Activated CD8-positive, alpha-beta T cell treated with anti-CD3 and anti-CD28 coated beads, Interleukin-2, amount 10 ng/mL, durations not matched to agents 7 days and 5 days (primary cell): ENCODE measurements at regions not wholly inside any gene's neighbourhood (a gene's known extent, or its start where the extent isn't known, plus 50 kb on each side); places are given as distances from the start of the nearest gene placed in this dataset.
"Not testable (repeated sequence)": the region's sequence is repeated elsewhere in the genome, so short reads cannot be mapped to it uniquely, and the experiment has no call there.

ENCODE experiments used
- ATAC-seq: fragments of 150-1000 bp; cut with Tn5 transposase; one replicate; pipeline ENCODE4 v1.10.0; 2021; ENCODE audit warnings: moderate library complexity
- CTCF ChIA-PET: fragments of 350-600 bp; sonication (Branson Sonifier 250); formaldehyde crosslinking; loops from one replicate; lab custom pipeline; 2021; ENCODE audit warnings: antibody characterized with exemption; lab: Charles Lee
- POLR2A ChIA-PET: fragments of 350-600 bp; sonication (Branson Sonifier 250); formaldehyde crosslinking; loops from one replicate; lab custom pipeline; 2021; ENCODE audit warnings: antibody characterized with exemption; lab: Charles Lee
- DNase-seq: peaks from one replicate; pipeline ENCODE4 v3.0.0-alpha.2; 2020
- H3K27ac Mint-ChIP-seq: one replicate; pipeline ENCODE4 v1.8.0; 2021; ENCODE audit warnings: mild to moderate bottlenecking, mixed read lengths
- H3K27me3 Mint-ChIP-seq: one replicate; pipeline ENCODE4 v1.8.0; 2021; ENCODE audit warnings: low read depth, mixed read lengths
- H3K36me3 Mint-ChIP-seq: one replicate; pipeline ENCODE4 v1.8.0; 2021; ENCODE audit warnings: low read depth, mixed read lengths
- H3K4me1 Mint-ChIP-seq: one replicate; pipeline ENCODE4 v1.8.0; 2021; ENCODE audit warnings: low read depth, mixed read lengths
- H3K4me3 Mint-ChIP-seq: one replicate; pipeline ENCODE4 v1.8.0; 2021; ENCODE audit warnings: mild to moderate bottlenecking, mixed read lengths
- H3K9me3 Mint-ChIP-seq: one replicate; pipeline ENCODE4 v1.8.0; 2022; ENCODE audit warnings: mixed read lengths; ENCODE audit not compliant: insufficient read depth

DNA sequence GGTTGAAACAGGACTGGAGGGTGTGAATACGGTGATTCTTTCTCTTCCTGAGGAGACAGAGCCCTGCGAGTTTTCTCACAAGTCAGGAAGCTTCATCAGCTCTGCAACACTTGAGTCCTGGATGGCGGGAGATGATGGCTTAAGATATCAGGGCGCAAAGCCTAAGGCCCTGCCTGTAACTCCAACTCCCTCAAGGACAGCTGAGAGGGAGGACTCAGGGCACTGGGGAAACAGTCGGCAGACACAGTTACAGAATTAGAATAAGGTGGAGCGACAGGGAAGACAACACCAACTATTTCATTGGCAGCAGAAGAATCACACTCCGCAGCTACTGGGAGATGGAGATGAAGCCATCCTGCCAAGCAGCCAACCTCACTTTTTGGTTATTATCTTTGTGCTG lies 109.6 kb downstream of the NBPF8 start:
- H3K36me3 Mint-ChIP-seq, H3K27ac Mint-ChIP-seq, H3K27me3 Mint-ChIP-seq, DNase-seq, POLR2A ChIA-PET, ATAC-seq, H3K9me3 Mint-ChIP-seq, H3K4me1 Mint-ChIP-seq, CTCF ChIA-PET, H3K4me3 Mint-ChIP-seq: not testable (repeated sequence)

DNA sequence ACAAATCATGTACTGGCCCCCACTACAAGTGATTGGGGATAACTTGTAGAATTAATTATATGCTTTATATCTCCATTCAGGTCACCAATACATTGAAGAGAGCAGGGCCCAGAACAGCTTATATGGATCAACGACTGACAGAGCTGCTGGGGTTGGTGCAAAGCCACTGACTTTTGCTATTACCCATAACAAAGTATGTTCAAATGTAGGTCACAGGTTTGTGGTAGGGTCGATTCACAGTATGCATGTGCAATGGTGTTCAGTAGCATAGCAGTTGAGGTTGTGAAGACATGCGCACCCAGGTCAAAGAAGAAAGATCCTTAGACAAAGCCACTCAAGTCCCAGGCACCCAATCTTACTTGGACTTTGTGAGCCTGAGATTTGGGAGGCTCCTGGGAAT lies 110.6 kb downstream of the NBPF8 start:
- H3K27me3 Mint-ChIP-seq, CTCF ChIA-PET, H3K27ac Mint-ChIP-seq, H3K36me3 Mint-ChIP-seq, H3K4me1 Mint-ChIP-seq, DNase-seq, H3K9me3 Mint-ChIP-seq, POLR2A ChIA-PET, H3K4me3 Mint-ChIP-seq: not testable (repeated sequence)
- ATAC-seq, result peak; percentile 39

DNA sequence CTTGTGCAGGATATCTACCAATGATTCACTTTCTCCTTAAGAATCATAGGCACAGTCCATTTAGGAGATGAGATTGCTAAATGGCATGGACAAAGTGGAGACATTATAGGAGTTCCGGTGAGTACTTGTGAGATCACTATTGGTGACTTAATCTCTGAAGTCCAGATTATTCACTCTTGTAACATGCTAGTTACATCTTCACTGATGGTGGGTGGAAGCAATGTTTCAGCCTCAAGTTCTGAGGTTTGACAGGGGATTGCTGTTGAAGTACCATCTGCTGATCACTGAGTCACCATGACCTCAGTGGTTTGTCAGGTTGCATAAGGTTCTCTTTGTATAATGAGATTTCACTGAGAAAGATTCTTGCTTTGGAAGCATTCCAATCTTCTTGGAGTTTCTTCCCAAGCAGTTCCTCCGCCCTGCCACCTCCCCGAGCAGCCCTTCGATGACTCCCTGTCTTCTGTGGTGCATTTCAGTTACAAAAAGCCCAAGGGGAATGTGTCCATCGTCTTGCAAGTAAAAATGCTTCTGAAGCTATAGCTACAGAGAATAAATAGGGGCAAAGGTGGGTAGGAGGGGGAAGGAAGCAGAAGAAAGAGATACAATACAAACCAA lies 114.7 kb downstream of the NBPF8 start:
- POLR2A ChIA-PET, H3K27ac Mint-ChIP-seq, H3K27me3 Mint-ChIP-seq, CTCF ChIA-PET, H3K9me3 Mint-ChIP-seq, H3K4me3 Mint-ChIP-seq, DNase-seq, H3K36me3 Mint-ChIP-seq, ATAC-seq: not testable (repeated sequence)
- H3K4me1 Mint-ChIP-seq, result peaks cover 16% of the 10 kb centered on the region

DNA sequence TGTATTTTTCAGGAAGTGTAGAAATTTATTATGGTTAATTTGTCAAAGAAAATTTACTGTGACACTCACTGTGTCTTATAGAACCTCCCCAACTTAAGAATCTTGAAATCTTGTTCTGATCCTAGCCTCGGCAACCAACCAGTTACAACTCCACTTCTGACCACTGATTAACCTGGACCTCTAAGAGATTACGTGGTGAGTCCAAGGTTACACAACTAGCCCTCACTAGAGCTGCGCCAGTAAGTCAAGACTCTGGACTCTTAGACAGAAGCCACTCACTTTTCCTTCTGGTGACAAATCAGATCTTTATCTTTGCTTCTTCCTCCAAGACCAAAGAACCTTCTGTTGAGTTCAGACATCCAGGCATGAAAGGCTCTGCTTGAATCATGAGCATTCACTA lies 116.6 kb downstream of the NBPF8 start:
- H3K36me3 Mint-ChIP-seq, H3K9me3 Mint-ChIP-seq, H3K4me3 Mint-ChIP-seq, DNase-seq, POLR2A ChIA-PET, ATAC-seq, H3K27me3 Mint-ChIP-seq, CTCF ChIA-PET, H3K27ac Mint-ChIP-seq: not testable (repeated sequence)
- H3K4me1 Mint-ChIP-seq, result peaks cover 22% of the 10 kb centered on the region

DNA sequence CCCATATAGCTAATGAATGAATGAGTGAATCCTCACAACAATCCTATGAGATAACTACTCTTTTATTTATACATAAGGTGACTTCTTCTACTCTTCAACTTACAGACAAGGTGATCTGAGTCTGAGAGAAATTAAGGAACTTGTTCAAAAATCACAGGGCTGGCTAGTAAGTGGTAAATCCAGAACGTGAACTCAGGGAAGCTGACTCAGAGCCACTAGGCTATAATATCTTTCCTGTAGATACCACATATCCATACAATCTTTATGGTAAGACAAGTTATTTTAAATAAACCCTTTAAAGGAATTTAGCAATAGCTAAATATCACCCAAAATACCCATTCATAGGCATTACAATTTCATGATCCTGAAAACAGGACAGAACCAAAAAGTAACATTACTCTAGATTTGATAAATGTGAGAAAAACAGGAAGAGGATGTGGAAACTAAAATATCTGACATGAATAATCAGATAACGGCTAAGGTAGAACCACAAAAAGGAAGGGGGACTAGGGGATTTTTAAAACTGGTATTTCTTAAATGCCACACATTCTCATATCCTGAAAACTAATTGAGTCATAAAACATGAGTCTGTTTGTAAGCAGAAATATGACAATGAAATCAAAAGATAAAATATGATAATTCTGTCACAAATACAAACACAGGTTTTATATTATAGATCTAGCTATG lies 119.7 kb downstream of the NBPF8 start:
- H3K36me3 Mint-ChIP-seq, POLR2A ChIA-PET, H3K9me3 Mint-ChIP-seq, H3K27me3 Mint-ChIP-seq, DNase-seq, CTCF ChIA-PET: not testable (repeated sequence)
- peak; percentile 78 for ATAC-seq
- Mint-ChIP-seq H3K4me3 (peak overlapping the region; percentile 73), H3K4me1 (peaks cover 24% of the 10 kb centered on the region), H3K27ac (peak overlapping the region; percentile 97)

DNA sequence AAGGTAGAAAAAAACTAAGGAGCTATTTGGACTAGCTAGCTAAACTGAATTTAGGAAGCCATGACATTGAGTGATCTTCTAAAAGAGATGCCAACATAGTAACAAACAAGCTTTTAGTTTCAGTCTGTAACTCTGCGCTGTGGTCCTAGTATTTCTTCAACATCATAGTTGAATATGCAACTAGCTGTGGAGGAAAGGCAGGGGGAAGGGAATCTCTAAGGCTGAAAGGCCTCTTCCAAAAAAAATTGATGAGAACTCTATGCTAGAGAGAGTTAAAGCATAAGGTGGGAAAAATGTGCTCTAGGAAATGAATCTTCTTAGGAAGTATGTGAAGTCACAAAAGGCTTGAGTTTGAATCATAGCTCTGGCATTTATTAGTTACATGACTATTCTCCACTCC lies 120.2 kb downstream of the NBPF8 start:
- CTCF ChIA-PET, H3K36me3 Mint-ChIP-seq, DNase-seq, POLR2A ChIA-PET, H3K27me3 Mint-ChIP-seq, H3K9me3 Mint-ChIP-seq: not testable (repeated sequence)
- Mint-ChIP-seq H3K4me1 (peaks cover 24% of the 10 kb centered on the region), H3K27ac (peak overlapping the region; percentile 97), H3K4me3 (peak overlapping the region; percentile 73)
- ATAC-seq, result peak; percentile 77

DNA sequence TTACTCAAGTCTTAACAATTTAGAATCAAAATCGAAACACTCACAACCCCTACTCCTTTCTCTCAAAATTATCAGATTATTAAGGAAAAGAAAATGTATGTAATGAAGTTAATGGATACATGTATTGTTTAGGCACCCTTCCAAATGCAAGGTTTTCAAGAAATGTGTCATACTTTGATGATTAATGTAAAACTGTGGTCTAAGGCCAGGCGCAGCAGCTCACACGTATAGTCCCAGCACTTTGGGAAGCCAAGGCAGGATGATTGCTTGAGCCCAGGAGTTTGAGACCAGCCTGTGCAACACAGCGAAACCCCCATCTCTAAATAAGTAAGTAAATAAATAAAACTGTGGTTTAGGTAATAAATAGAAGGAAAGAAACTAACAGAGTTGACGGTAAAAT lies 126.6 kb downstream of the NBPF8 start:
- H3K9me3 Mint-ChIP-seq, H3K4me3 Mint-ChIP-seq, H3K36me3 Mint-ChIP-seq, DNase-seq, ATAC-seq, H3K27me3 Mint-ChIP-seq, H3K27ac Mint-ChIP-seq, CTCF ChIA-PET, POLR2A ChIA-PET, H3K4me1 Mint-ChIP-seq: not testable (repeated sequence)

DNA sequence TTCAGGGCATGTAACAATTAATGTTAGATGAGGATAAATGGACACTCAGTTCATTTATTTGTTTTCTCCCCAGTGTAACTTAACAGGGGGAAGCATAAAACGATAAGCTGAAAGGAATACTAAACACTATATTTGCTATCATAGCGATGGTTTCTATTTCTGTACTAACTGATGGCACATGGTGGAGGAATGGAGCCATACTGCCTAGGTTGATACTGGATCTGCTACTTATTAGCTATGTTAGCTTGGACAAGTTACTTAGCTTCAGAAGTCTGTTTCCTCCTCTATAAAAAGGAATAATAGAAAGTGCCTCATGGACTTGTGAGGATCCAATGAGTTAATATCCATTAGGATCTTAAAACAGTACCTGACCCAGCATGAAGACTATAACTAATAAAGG lies 127.5 kb downstream of the NBPF8 start:
- H3K36me3 Mint-ChIP-seq, CTCF ChIA-PET, POLR2A ChIA-PET, ATAC-seq, H3K4me1 Mint-ChIP-seq, H3K9me3 Mint-ChIP-seq, H3K27ac Mint-ChIP-seq, H3K27me3 Mint-ChIP-seq, H3K4me3 Mint-ChIP-seq, DNase-seq: not testable (repeated sequence)

DNA sequence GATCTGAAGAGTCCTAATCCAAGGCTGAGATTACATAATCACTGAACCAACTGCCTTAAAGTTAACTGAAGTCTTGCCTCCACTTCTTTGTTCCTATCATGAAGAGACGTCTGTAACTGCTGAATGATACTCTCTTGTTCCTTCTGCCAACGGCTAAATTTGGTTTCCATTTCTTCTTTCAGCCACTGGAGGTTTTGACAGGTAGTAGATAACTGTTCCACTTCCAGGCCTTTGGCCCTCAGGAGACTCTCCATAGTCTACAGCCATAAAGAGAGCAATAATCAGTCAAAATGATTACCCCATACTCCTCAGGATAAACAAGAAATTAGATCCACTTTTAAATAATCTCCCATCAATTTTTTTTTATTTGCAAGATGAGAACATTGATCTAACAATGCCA lies 128.1 kb downstream of the NBPF8 start:
- H3K36me3 Mint-ChIP-seq, H3K27me3 Mint-ChIP-seq, H3K27ac Mint-ChIP-seq, ATAC-seq, CTCF ChIA-PET, H3K4me3 Mint-ChIP-seq, DNase-seq, POLR2A ChIA-PET, H3K9me3 Mint-ChIP-seq, H3K4me1 Mint-ChIP-seq: not testable (repeated sequence)

DNA sequence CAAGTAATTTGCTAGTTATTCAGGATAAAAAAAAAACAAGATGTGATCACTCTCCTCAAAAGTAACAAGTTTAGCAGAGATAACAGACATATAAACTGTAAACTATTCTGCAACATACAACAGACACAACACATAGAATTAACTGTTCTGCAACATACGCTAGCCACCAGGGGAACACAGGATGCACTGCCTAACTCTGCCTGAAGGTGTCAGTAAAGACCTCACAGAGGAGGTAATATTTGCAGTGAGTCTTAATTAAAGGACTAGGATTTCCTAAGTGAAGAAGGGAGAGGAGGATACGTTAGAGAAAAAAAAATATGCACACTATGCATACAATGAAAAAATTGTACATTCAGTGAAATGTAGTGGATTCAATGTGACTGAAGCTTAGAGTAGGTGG lies 129.6 kb downstream of the NBPF8 start:
- H3K9me3 Mint-ChIP-seq, POLR2A ChIA-PET, H3K4me1 Mint-ChIP-seq, H3K27me3 Mint-ChIP-seq, H3K36me3 Mint-ChIP-seq, H3K4me3 Mint-ChIP-seq, CTCF ChIA-PET, H3K27ac Mint-ChIP-seq: not testable (repeated sequence)
- ATAC-seq, result peak; percentile 99
- peak; percentile 91 for DNase-seq

DNA sequence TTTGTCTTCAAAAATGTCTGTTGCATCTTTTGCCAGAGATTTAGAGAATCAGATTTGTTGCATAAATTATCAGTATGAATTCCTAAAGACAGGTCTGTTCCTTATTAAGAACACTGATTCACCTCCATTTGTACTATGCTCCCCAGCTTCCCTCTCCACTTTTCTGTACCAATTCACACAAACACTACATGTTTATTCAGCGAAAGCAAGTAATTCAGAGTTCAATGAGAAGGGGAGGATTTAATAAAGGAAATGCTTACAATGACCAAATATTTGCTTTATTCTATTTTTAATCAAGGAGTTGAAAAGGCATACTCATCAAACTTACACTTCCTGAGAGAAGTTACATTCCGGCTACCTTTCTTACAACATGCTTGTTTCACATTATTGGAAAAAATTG lies 135.5 kb downstream of the NBPF8 start:
- H3K4me1 Mint-ChIP-seq, H3K27ac Mint-ChIP-seq, ATAC-seq, POLR2A ChIA-PET, CTCF ChIA-PET, H3K9me3 Mint-ChIP-seq, DNase-seq, H3K27me3 Mint-ChIP-seq, H3K4me3 Mint-ChIP-seq, H3K36me3 Mint-ChIP-seq: not testable (repeated sequence)

DNA sequence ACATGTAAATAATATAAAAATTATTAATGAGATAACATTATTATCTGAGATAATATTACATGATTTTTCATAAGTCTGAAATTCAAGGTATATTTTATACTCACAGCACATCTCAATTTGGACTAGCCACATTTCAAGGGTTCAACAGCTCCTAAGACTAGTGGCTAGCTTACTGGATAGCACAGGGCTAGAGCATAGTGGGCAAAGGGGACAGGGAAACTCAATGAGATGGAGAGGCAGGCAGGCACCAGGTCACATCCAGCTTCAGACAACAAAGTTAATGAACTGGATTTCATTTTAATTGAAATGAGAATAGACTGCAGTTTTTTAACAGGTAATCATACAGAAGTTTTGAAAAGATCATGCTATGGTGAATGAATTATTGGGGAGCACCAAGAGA lies 137.4 kb downstream of the NBPF8 start:
- ATAC-seq, H3K4me1 Mint-ChIP-seq, POLR2A ChIA-PET: not testable (repeated sequence)

More for the DNA sequence above, 137.4 kb downstream of the NBPF8 start:
- H3K36me3 Mint-ChIP-seq, H3K4me3 Mint-ChIP-seq, CTCF ChIA-PET, H3K27me3 Mint-ChIP-seq, H3K27ac Mint-ChIP-seq, H3K9me3 Mint-ChIP-seq, DNase-seq: not testable (repeated sequence)
